ENCODE measurements at regions not wholly inside any gene's neighbourhood (a gene's known extent, or its start where the extent isn't known, plus 50 kb on each side); places are given as distances from the start of the nearest gene placed in this dataset.

DNA sequence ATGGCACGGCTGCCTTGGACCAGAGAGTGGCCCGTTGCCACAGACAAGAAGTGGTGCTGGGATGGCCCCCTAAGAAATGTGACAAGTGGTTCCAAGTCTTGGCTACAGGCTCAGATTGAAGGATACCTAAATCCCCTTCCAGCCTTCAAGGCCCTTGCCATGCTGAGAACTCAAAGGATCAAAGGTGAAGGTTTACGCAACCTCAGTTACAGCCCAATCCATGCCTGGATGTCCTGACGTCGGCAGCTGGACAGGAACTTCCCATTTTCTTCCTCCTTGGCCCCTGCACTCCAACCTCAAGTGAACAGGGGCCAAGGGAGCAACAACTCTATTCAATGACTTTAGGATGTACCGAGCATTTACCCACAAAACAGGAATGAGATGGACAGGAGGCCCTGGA lies 95.4 kb downstream of the DHCR7 start:
- ATAC-seq (no peak), FAIRE-seq (no peak), DNase-seq (ENCODE audit: extremely low read depth in 1 of 4, low spot score in 3 of 4) (no peak)
- Histone ChIP-seq H3K9me1 (ENCODE audit: control insufficient read depth, insufficient read depth, low read length) (no peaks in the 10 kb centered on the region), H3K4me1 (replicated peaks in 1 of 2; ENCODE audit: control insufficient read depth in 2 of 2, insufficient read depth in 2 of 2, low read length in 2 of 2) (no peaks in the 10 kb centered on the region), H3K27me3 (ENCODE audit: control insufficient read depth in 2 of 2, insufficient read depth in 2 of 2, low read length in 2 of 2) (peaks cover 0 to 23% of the 10 kb centered on the region in 2 experiments; a peak in 2 of 5 replicates), H4K20me1 (replicated peaks; ENCODE audit: control insufficient read depth, insufficient read depth, low read length) (no peaks in the 10 kb centered on the region), H3K79me2 (ENCODE audit: control insufficient read depth, insufficient read depth, low read length) (no peaks in the 10 kb centered on the region), H2AFZ (ENCODE audit: low read depth, low read length) (no peak overlapping the region), H3K4me2 (ENCODE audit: insufficient read depth, low read length) (no peak overlapping the region), H3K4me3 (no peak overlapping the region), H3K27ac (ENCODE audit: extremely low read depth, low read depth, low read length) (no peak overlapping the region), H3K9me3 (replicated peaks; ENCODE audit: control insufficient read depth, insufficient read depth, low read depth, low read length) (no peaks in the 10 kb centered on the region), H3K36me3 (ENCODE audit: control insufficient read depth, insufficient read depth, low read length) (no peaks in the 10 kb centered on the region), H3K9ac (ENCODE audit: insufficient read depth in 1 of 2, low read depth in 2 of 2, low read length in 2 of 2) (no peak overlapping the region)
- in situ Hi-C loops (cut with MboI) (no loop called here), intact Hi-C loops (cut with micrococcal nuclease) (no loop called here)
- TF ChIP-seq RBM17 (IDR thresholded peaks at IDR 0.05; ENCODE audit: borderline replicate concordance, low read depth, low read length) (no peak), HDAC2 (IDR thresholded peaks at IDR 0.05) (no peak), CBFA2T2 (conservative IDR thresholded peaks at IDR 0.05) (no peak)
- no TSS peak for BruUV-seq (replicated peaks)
- CTCF ChIA-PET (ENCODE audit: low intra/inter-chr PET ratio) = no interaction called here
- POLR2A ChIA-PET = no interaction called here
- 5% methylated on average over 6 of the region's 6 CpGs for WGBS (ENCODE audit: insufficient coverage, low coverage, missing lambda C conversion rate)

DNA sequence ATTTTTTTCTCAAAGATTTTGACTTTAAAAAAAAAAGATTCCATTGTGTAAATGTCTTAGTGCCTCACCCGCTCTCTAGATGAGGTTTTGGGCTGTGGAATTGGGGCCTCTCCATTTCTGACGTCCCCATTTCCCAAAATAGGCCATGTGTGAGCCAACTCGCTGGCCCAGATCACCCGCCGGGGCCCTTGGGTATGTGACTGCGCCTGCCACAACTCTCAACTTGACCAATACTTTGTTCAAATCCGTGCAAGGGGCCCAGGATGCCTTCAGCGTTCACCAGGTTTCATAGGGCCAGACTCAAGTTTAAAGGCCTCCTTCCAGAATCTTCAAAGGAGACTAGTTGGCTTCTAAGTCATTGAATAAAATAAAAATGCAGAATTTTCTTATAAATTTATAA lies 96.0 kb downstream of the DHCR7 start:
- no peak for TF ChIP-seq HDGF (IDR thresholded peaks at IDR 0.05)
- no peaks in the 10 kb centered on the region for H3K9me3 ChIP-seq (replicated peaks; ENCODE audit: control insufficient read depth, insufficient read depth, low read depth, low read length)
- no TSS peak for BruUV-seq (replicated peaks)
- H3K4me2 ChIP-seq (ENCODE audit: insufficient read depth, low read length) = no peak overlapping the region
- intact Hi-C loops (cut with micrococcal nuclease) = no loop called here
- H3K27ac ChIP-seq (ENCODE audit: extremely low read depth, low read depth, low read length) = no peak overlapping the region
- ChIA-PET POLR2A (interaction anchor here (1.0 to 1.6 kb wide), 2 partner anchors 12 to 224 kb away, joined by 3 to 4 read pairs; no protein-coding TSS in a partner anchor), CTCF (ENCODE audit: low intra/inter-chr PET ratio) (no interaction called here)
- peaks cover 0 to 23% of the 10 kb centered on the region in 2 experiments; a peak in 2 of 5 replicates for H3K27me3 ChIP-seq (ENCODE audit: control insufficient read depth in 2 of 2, insufficient read depth in 2 of 2, low read length in 2 of 2)
- H3K9ac ChIP-seq (ENCODE audit: insufficient read depth in 1 of 2, low read depth in 2 of 2, low read length in 2 of 2) = no peak overlapping the region
- ATAC-seq (no peak), FAIRE-seq (no peak), DNase-seq (ENCODE audit: extremely low read depth in 1 of 4, low spot score in 3 of 4) (no peak)
- no peaks in the 10 kb centered on the region for H3K36me3 ChIP-seq (ENCODE audit: control insufficient read depth, insufficient read depth, low read length)
- WGBS (ENCODE audit: insufficient coverage, low coverage, missing lambda C conversion rate) = 1% methylated on average over 8 of the region's 8 CpGs
- H3K4me3 ChIP-seq = no peak overlapping the region
- no peak overlapping the region for H2AFZ ChIP-seq (ENCODE audit: low read depth, low read length)
- no peaks in the 10 kb centered on the region for H3K79me2 ChIP-seq (ENCODE audit: control insufficient read depth, insufficient read depth, low read length)
- no peaks in the 10 kb centered on the region for H3K4me1 ChIP-seq (replicated peaks in 1 of 2; ENCODE audit: control insufficient read depth in 2 of 2, insufficient read depth in 2 of 2, low read length in 2 of 2)
- in situ Hi-C loops (cut with MboI) = no loop called here
- H3K9me1 ChIP-seq (ENCODE audit: control insufficient read depth, insufficient read depth, low read length) = no peaks in the 10 kb centered on the region
- no peaks in the 10 kb centered on the region for H4K20me1 ChIP-seq (replicated peaks; ENCODE audit: control insufficient read depth, insufficient read depth, low read length)
